ENCODE measurements at regions not wholly inside any gene's neighbourhood (a gene's known extent, or its start where the extent isn't known, plus 50 kb on each side); places are given as distances from the start of the nearest gene placed in this dataset.

- Mint-ChIP-seq H3K4me3 (no peak overlapping the region), H3K27me3 (peaks cover 32 to 89% (median 53%) of the 10 kb centered on the region in 5 donors), H3K36me3 (peaks cover 2 to 8% (median 6%) of the 10 kb centered on the region in 3 donors), H3K4me1 (peaks cover 0 to 7% (median 1%) of the 10 kb centered on the region in 4 donors), H3K9me3 (peaks cover 0 to 18% (median 4%) of the 10 kb centered on the region in 9 donors), H3K27ac (no peak overlapping the region)
- ATAC-seq, result no peak
- no peak for DNase-seq
- POLR2A ChIA-PET, result no interaction called here
Measured at GRCh38 chr14:95818581-95818980, 58.1 kb upstream of the TUNAR start.

GRCh38 chr14:95817271-95817670, 59.4 kb upstream of the TUNAR start:
- Mint-ChIP-seq H3K9me3 (peaks cover 0 to 18% (median 4%) of the 10 kb centered on the region in 9 donors), H3K36me3 (peaks cover 2 to 8% (median 6%) of the 10 kb centered on the region in 3 donors), H3K4me1 (peaks cover 0 to 7% (median 1%) of the 10 kb centered on the region in 4 donors), H3K4me3 (no peak overlapping the region), H3K27me3 (peaks cover 34 to 81% (median 57%) of the 10 kb centered on the region in 5 donors), H3K27ac (no peak overlapping the region)
- POLR2A ChIA-PET, result no interaction called here
- no peak for DNase-seq
- ATAC-seq, result no peak

GRCh38 chr14:95816539-95816938, 60.1 kb upstream of the TUNAR start:
- Mint-ChIP-seq H3K9me3 (peaks cover 0 to 16% (median 4%) of the 10 kb centered on the region in 9 donors), H3K4me3 (no peak overlapping the region), H3K27me3 (peaks cover 36 to 81% (median 64%) of the 10 kb centered on the region in 5 donors)

GRCh38 chr14:95815226-95815690, 61.4 kb upstream of the TUNAR start:
- H3K36me3 Mint-ChIP-seq, result peaks cover under 1 to 6% (median 1%) of the 10 kb centered on the region in 3 donors
- no peak overlapping the region for H3K4me3 Mint-ChIP-seq
- H3K27ac Mint-ChIP-seq, result no peak overlapping the region
- DNase-seq (no peak), ATAC-seq (no peak)
- H3K4me1 Mint-ChIP-seq, result peaks cover 0 to 7% (median 1%) of the 10 kb centered on the region in 4 donors
- POLR2A ChIA-PET, result no interaction called here
- H3K27me3 Mint-ChIP-seq, result peaks cover 33 to 81% (median 69%) of the 10 kb centered on the region in 5 donors
- peaks cover 0 to 4% (median 0%) of the 10 kb centered on the region in 9 donors for H3K9me3 Mint-ChIP-seq

More at GRCh38 chr14:95816539-95816938, 60.1 kb upstream of the TUNAR start:
- ATAC-seq (no peak), DNase-seq (no peak)
- Mint-ChIP-seq H3K27ac (no peak overlapping the region), H3K4me1 (peaks cover 0 to 7% (median 1%) of the 10 kb centered on the region in 4 donors), H3K36me3 (peaks cover 2 to 8% (median 6%) of the 10 kb centered on the region in 3 donors)
- POLR2A ChIA-PET, result no interaction called here

- Mint-ChIP-seq H3K36me3 (peaks cover 0 to 6% (median 0%) of the 10 kb centered on the region in 3 donors), H3K4me3 (no peak overlapping the region), H3K27ac (no peak overlapping the region), H3K9me3 (peaks cover 0 to 4% (median 0%) of the 10 kb centered on the region in 9 donors), H3K4me1 (peaks cover 0 to 7% (median 1%) of the 10 kb centered on the region in 4 donors), H3K27me3 (peaks cover 33 to 78% (median 65%) of the 10 kb centered on the region in 5 donors)
- no peak for DNase-seq
- POLR2A ChIA-PET, result no interaction called here
- no peak for ATAC-seq
Measured at GRCh38 chr14:95814363-95815225, 62.0 kb upstream of the TUNAR start.

- H3K36me3 Mint-ChIP-seq, result peaks cover 0 to 7% (median 6%) of the 10 kb centered on the region in 3 donors
- no peak for ATAC-seq
- peaks cover 0 to 7% (median 1%) of the 10 kb centered on the region in 4 donors for H3K4me1 Mint-ChIP-seq
- POLR2A ChIA-PET, result interaction anchor here (0.9 kb wide), 1 partner anchor 9 kb away, joined by 3 read pairs; no protein-coding TSS in a partner anchor
- no peak for DNase-seq
- no peak overlapping the region for H3K4me3 Mint-ChIP-seq
- no peak overlapping the region for H3K27ac Mint-ChIP-seq
- H3K9me3 Mint-ChIP-seq, result peaks cover 8 to 22% (median 14%) of the 10 kb centered on the region in 9 donors
- H3K27me3 Mint-ChIP-seq, result peaks cover 20 to 62% (median 60%) of the 10 kb centered on the region in 5 donors
Measured at GRCh38 chr14:95811813-95812212, 64.8 kb upstream of the TUNAR start.

GRCh38 chr14:95808371-95808770, 68.3 kb upstream of the TUNAR start:
- Mint-ChIP-seq H3K9me3 (peaks cover 11 to 54% (median 27%) of the 10 kb centered on the region in 9 donors), H3K27me3 (peaks cover 5 to 47% (median 36%) of the 10 kb centered on the region in 5 donors), H3K4me3 (no peak overlapping the region), H3K4me1 (no peaks in the 10 kb centered on the region), H3K36me3 (peaks cover 0 to 19% (median 4%) of the 10 kb centered on the region in 3 donors), H3K27ac (no peak overlapping the region)
- DNase-seq (no peak), ATAC-seq (no peak)
- POLR2A ChIA-PET, result no interaction called here

- DNase-seq (no peak), ATAC-seq (no peak)
- H3K9me3 Mint-ChIP-seq, result peaks cover 0 to 10% (median 5%) of the 10 kb centered on the region in 9 donors
- H3K27me3 Mint-ChIP-seq, result peaks cover 14 to 53% (median 30%) of the 10 kb centered on the region in 5 donors
- no peaks in the 10 kb centered on the region for H3K36me3 Mint-ChIP-seq
- H3K27ac Mint-ChIP-seq, result no peak overlapping the region
- no peaks in the 10 kb centered on the region for H3K4me1 Mint-ChIP-seq
- POLR2A ChIA-PET, result no interaction called here
- no peak overlapping the region for H3K4me3 Mint-ChIP-seq
Measured at GRCh38 chr14:95796788-95797187, 79.8 kb upstream of the TUNAR start.

- Mint-ChIP-seq H3K36me3 (peaks cover 0 to 5% (median 0%) of the 10 kb centered on the region in 3 donors), H3K4me3 (no peak overlapping the region), H3K4me1 (peaks cover 0 to 2% (median 0%) of the 10 kb centered on the region in 4 donors), H3K27me3 (peaks cover 6 to 52% (median 33%) of the 10 kb centered on the region in 5 donors), H3K27ac (no peak overlapping the region), H3K9me3 (peaks cover 0 to 8% (median 0%) of the 10 kb centered on the region in 9 donors)
- POLR2A ChIA-PET, result no interaction called here
- DNase-seq (no peak), ATAC-seq (no peak)
Measured at GRCh38 chr14:95787941-95788340, 74.0 kb upstream of the TCL1A start.

GRCh38 chr14:95786566-95786965, 72.6 kb upstream of the TCL1A start:
- DNase-seq (no peak), ATAC-seq (no peak)
- Mint-ChIP-seq H3K27ac (no peak overlapping the region), H3K27me3 (peaks cover 5 to 44% (median 28%) of the 10 kb centered on the region in 5 donors), H3K4me3 (no peak overlapping the region), H3K36me3 (peaks cover 0 to 5% (median 0%) of the 10 kb centered on the region in 3 donors), H3K4me1 (peaks cover 0 to 2% (median 0%) of the 10 kb centered on the region in 4 donors), H3K9me3 (peaks cover 0 to 9% (median 0%) of the 10 kb centered on the region in 9 donors)
- POLR2A ChIA-PET, result no interaction called here

- no peak for DNase-seq
- POLR2A ChIA-PET, result no interaction called here
- no peak for ATAC-seq
- Mint-ChIP-seq H3K36me3 (no peaks in the 10 kb centered on the region), H3K4me3 (no peak overlapping the region), H3K4me1 (no peaks in the 10 kb centered on the region), H3K27ac (no peak overlapping the region), H3K27me3 (peaks cover 2 to 26% (median 17%) of the 10 kb centered on the region in 5 donors), H3K9me3 (peaks cover 0 to 9% (median 0%) of the 10 kb centered on the region in 9 donors)
Measured at GRCh38 chr14:95784137-95784536, 70.2 kb upstream of the TCL1A start.

- Mint-ChIP-seq H3K27me3 (peaks cover 0 to 32% (median 13%) of the 10 kb centered on the region in 5 donors), H3K4me1 (peaks cover 0 to 8% (median 0%) of the 10 kb centered on the region in 4 donors), H3K9me3 (no peaks in the 10 kb centered on the region), H3K4me3 (no peak overlapping the region), H3K27ac (peak overlapping the region in 1 of 10 donors; percentile 15), H3K36me3 (no peaks in the 10 kb centered on the region)
- DNase-seq (no peak), ATAC-seq (no peak)
- POLR2A ChIA-PET, result no interaction called here
Measured at GRCh38 chr14:95776798-95777534, 63.0 kb upstream of the TCL1A start.
